ENCODE measurements at regions not wholly inside any gene's neighbourhood (a gene's known extent, or its start where the extent isn't known, plus 50 kb on each side); places are given as distances from the start of the nearest gene placed in this dataset.
A peak's percentile ranks its signal among the peaks of the same experiment; 100 is the strongest.

- peak; percentile 10 for DNase-seq
Observed at GRCh38 chr9:14391620-14392019, 77.7 kb upstream of the NFIB start.

- no peak for DNase-seq
Observed at GRCh38 chr9:14389657-14390056, 75.7 kb upstream of the NFIB start.

GRCh38 chr9:14389146-14389545, 75.2 kb upstream of the NFIB start:
- DNase-seq, result no peak

GRCh38 chr9:14383773-14384172, 69.8 kb upstream of the NFIB start:
- no peak for DNase-seq

- peak; percentile 58 for DNase-seq
Observed at GRCh38 chr9:14383294-14383693, 69.4 kb upstream of the NFIB start.

- no peak for DNase-seq
Observed at GRCh38 chr9:14380061-14380836, 66.3 kb upstream of the NFIB start.

GRCh38 chr9:14379280-14379679, 65.3 kb upstream of the NFIB start:
- no peak for DNase-seq

GRCh38 chr9:14373706-14374105, 59.8 kb upstream of the NFIB start:
- no peak for DNase-seq

GRCh38 chr9:14373336-14373666, 59.4 kb upstream of the NFIB start:
- DNase-seq, result no peak

GRCh38 chr9:14372437-14373335, 58.7 kb upstream of the NFIB start:
- no peak for DNase-seq

GRCh38 chr9:14369011-14369410, 55.1 kb upstream of the NFIB start:
- no peak for DNase-seq

GRCh38 chr9:14366076-14366475, 52.1 kb upstream of the NFIB start:
- DNase-seq, result no peak

- DNase-seq, result no peak
Observed at GRCh38 chr9:14365670-14366069, 51.7 kb upstream of the NFIB start.
